GM12878 (cell line): ENCODE measurements at regions not wholly inside any gene's neighbourhood (a gene's known extent, or its start where the extent isn't known, plus 50 kb on each side); places are given as distances from the start of the nearest gene placed in this dataset.

ENCODE experiments used
- ATAC-seq: fragments of 200-7000 bp; cut with Tn5 transposase; 3 replicates; pipeline ENCODE4 v1.9.1; 2020; ENCODE audit warnings: mild to moderate bottlenecking, moderate library complexity
- BruUV-seq: library from RNA; stranded (reverse); fragments of 400-500 nt; replicated peaks from 2 replicates; lab custom pipeline; 2021; lab: Mats Ljungman, UMichigan
- CTCF ChIA-PET: fragments of 300-600 bp; sonication (Branson Sonifier 250); formaldehyde crosslinking; extraction: SDS; loops from one replicate; lab custom pipeline; 2021; ENCODE audit warnings: inconsistent platforms; lab: Yijun Ruan, JAX
- POLR2A ChIA-PET: fragments of 350-600 bp; formaldehyde crosslinking; extraction: SDS; loops from one replicate; lab custom pipeline; 2021; ENCODE audit warnings: inconsistent platforms; lab: Charles Lee
- RAD21 ChIA-PET: fragments of 300-600 bp; sonication (Branson Sonifier 250); formaldehyde crosslinking; loops from one replicate; lab custom pipeline; 2023; ENCODE audit warnings: antibody characterized with exemption; ENCODE audit not compliant: unreplicated experiment; lab: Charles Lee
- SMC1A ChIA-PET: fragments of 300-600 bp; sonication (Branson Sonifier 250); formaldehyde crosslinking; loops from one replicate; lab custom pipeline; 2023; ENCODE audit not compliant: unreplicated experiment, uncharacterized antibody; lab: Charles Lee
- DNase-seq: peaks from one replicate; pipeline ENCODE4 v3.0.0-alpha.2; 2011; ENCODE audit warnings: low read depth, low spot score
- FAIRE-seq: peaks from 3 replicates; lab custom pipeline; 2011; peaks lifted over from hg19 to GRCh38; lab: Jason Lieb, UNC
- H2AFZ ChIP-seq: 2 replicates; pipeline ENCODE4 v1.6.0; 2011; ENCODE audit warnings: low read depth, low read length, control low read depth; ENCODE audit not compliant: control insufficient read depth
- H3K27ac ChIP-seq: 2 replicates; pipeline ENCODE4 v1.5.1; 2011; ENCODE audit warnings: control low read depth; ENCODE audit not compliant: control insufficient read depth, insufficient read depth
- H3K27me3 ChIP-seq, 2 experiments: replicated peaks in 1 of 2; 2 replicates each; pipeline versions ENCODE4 v1.6.0 to v1.6.1; 2011; ENCODE audit warnings: low read length in 1 of 2; ENCODE audit not compliant: control insufficient read depth in 2 of 2, insufficient read depth in 2 of 2
- H3K36me3 ChIP-seq, 2 experiments: 2 replicates each; pipeline ENCODE4 v1.5.1; 2011; ENCODE audit warnings: low read length in 1 of 2; ENCODE audit not compliant: control insufficient read depth in 2 of 2, insufficient read depth in 2 of 2
- H3K4me1 ChIP-seq: 2 replicates; pipeline ENCODE4 v1.6.1; 2011; ENCODE audit warnings: mild to moderate bottlenecking, low read length, moderate library complexity, mixed read lengths; ENCODE audit not compliant: control insufficient read depth, insufficient read depth
- H3K4me2 ChIP-seq: 2 replicates; pipeline ENCODE4 v1.6.0; 2011; ENCODE audit warnings: control low read depth; ENCODE audit not compliant: control insufficient read depth, insufficient read depth
- H3K4me3 ChIP-seq: fragments of 200-600 bp; sonication (generic); 2 replicates; pipeline ENCODE4 v1.5.1; 2016
- H3K79me2 ChIP-seq: 2 replicates; pipeline ENCODE4 v1.6.0; 2011; ENCODE audit warnings: low read length; ENCODE audit not compliant: control insufficient read depth, insufficient read depth
- H3K9ac ChIP-seq: 2 replicates; pipeline ENCODE4 v1.8.0; 2011; ENCODE audit warnings: low read length, control low read depth, mixed read lengths; ENCODE audit not compliant: control insufficient read depth, insufficient read depth
- H3K9me3 ChIP-seq: replicated peaks from 3 replicates; pipeline ENCODE4 v1.5.1; 2011; ENCODE audit warnings: mild to moderate bottlenecking, low read length; ENCODE audit not compliant: control insufficient read depth, insufficient read depth
- H4K20me1 ChIP-seq: 2 replicates; pipeline ENCODE4 v1.6.0; 2011; ENCODE audit not compliant: control insufficient read depth, insufficient read depth
- ATF7 ChIP-seq: fragments of 450-650 bp; IDR thresholded peaks from 2 replicates; pipeline ENCODE4 v1.6.1; 2016; ENCODE audit warnings: low read depth, mild to moderate bottlenecking
- BMI1 ChIP-seq: fragments of 450-650 bp; IDR thresholded peaks from 2 replicates; pipeline ENCODE4 v1.6.1; 2016; ENCODE audit warnings: mild to moderate bottlenecking, moderate library complexity, borderline replicate concordance
- CBX3 ChIP-seq: fragments of 200-600 bp; sonication (generic); IDR thresholded peaks from 2 replicates; pipeline ENCODE4 v1.6.1; 2016; ENCODE audit warnings: low read depth, borderline replicate concordance
- CHD2 ChIP-seq: IDR thresholded peaks from 2 replicates; pipeline ENCODE4 v1.6.1; 2011; ENCODE audit warnings: low read depth, low read length, improper control_type of control experiment, borderline replicate concordance
- GATAD2B ChIP-seq: fragments of 450-650 bp; conservative IDR thresholded peaks from 2 replicates; pipeline ENCODE4 v1.6.1; 2017; ENCODE audit warnings: low read depth, mild to moderate bottlenecking, moderate library complexity
- IKZF1 ChIP-seq: fragments of 450-650 bp; conservative IDR thresholded peaks from 2 replicates; pipeline ENCODE4 v1.6.1; 2017; ENCODE audit warnings: antibody characterized with exemption, mild to moderate bottlenecking
- KAT2A ChIP-seq: conservative IDR thresholded peaks from 2 replicates; pipeline ENCODE4 v1.6.1; 2011; ENCODE audit warnings: low read depth, low read length; ENCODE audit not compliant: control insufficient read depth
- MEF2A ChIP-seq: IDR thresholded peaks from 2 replicates; pipeline ENCODE4 v1.6.1; 2011; ENCODE audit warnings: low read depth, mild to moderate bottlenecking, low read length, moderate library complexity; ENCODE audit not compliant: insufficient read depth
- RB1 ChIP-seq: fragments of 450-650 bp; formaldehyde crosslinking; IDR thresholded peaks from 2 replicates; pipeline ENCODE4 v1.6.1; 2017; ENCODE audit warnings: mild to moderate bottlenecking, borderline replicate concordance
- RUNX3 ChIP-seq: IDR thresholded peaks from 2 replicates; pipeline ENCODE4 v1.6.1; 2012; ENCODE audit warnings: low read length, inconsistent platforms
- SMARCA5 ChIP-seq: fragments of 450-650 bp; IDR thresholded peaks from 2 replicates; pipeline ENCODE4 v1.6.1; 2017; ENCODE audit warnings: mild to moderate bottlenecking
- SREBF1 ChIP-seq: IDR thresholded peaks from 2 replicates; pipeline ENCODE4 v1.6.1; 2012; ENCODE audit warnings: mild to moderate bottlenecking, low read length
- STAT1 ChIP-seq: fragments of 450-650 bp; conservative IDR thresholded peaks from 2 replicates; pipeline ENCODE4 v1.6.1; 2014; ENCODE audit warnings: antibody characterized with exemption, mild to moderate bottlenecking
- TAF1 ChIP-seq: IDR thresholded peaks from 2 replicates; pipeline ENCODE4 v1.6.1; 2011; ENCODE audit warnings: mild to moderate bottlenecking, low read depth, low read length, borderline replicate concordance
- WGBS: methylation state at CpG from one replicate; pipeline ENCODE4 v1.1.6; 2016; ENCODE audit warnings: low lambda C conversion rate; ENCODE audit not compliant: insufficient replicate concordance, insufficient coverage; ENCODE audit errors: missing lambda C conversion rate; 5-methylcytosine and 5-hydroxymethylcytosine counted together
- in situ Hi-C: fragments of 300-500 bp; cut with MboI; formaldehyde crosslinking; loops from 9 replicates; pipeline ENCODE4 v1.14.3; 2018; ENCODE audit warnings: mixed read lengths
- intact Hi-C: fragments of 100-400 bp; cut with micrococcal nuclease; formaldehyde crosslinking; loops from one replicate; pipeline ENCODE4 v1.14.2; 2022; ENCODE audit not compliant: unreplicated experiment
- TF ChIP-seq, protein P1 (sequence below): fragments of 450-650 bp; IDR thresholded peaks from 2 replicates; pipeline ENCODE4 v1.6.1; 2016; ENCODE audit warnings: mild to moderate bottlenecking
- TF ChIP-seq, protein P2 (sequence below): fragments of 450-650 bp; IDR thresholded peaks from 2 replicates; pipeline ENCODE4 v1.6.1; 2018; ENCODE audit warnings: borderline replicate concordance, mild to moderate bottlenecking; ENCODE audit not compliant: partially characterized antibody

DNA sequence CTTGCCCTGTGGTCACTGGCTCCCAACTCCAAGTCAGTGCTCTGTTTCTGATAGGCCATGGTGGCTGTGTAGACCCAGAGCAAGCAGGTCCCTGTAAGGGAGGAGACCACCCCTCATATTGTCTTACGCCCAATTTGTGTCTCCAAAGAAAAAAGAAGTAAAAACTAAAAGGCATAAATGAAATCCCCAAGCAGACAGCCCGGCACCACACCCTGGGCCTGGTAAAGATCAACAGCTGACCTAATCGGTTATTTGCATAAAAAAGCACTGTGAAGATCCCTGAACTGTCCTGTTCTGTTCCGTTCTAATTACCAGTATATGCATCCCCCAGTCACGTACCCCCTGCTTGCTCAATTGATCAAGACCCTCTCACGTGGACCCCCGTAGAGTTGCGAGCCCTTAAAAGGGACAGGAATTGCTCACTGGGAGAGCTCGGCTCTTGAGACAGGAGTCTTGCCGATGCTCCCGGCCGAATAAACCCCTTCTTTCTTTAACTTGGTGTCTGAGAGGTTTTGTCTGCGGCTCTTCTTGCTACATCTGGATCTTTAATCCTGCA lies 364.1 kb upstream of the HS6ST1 start:
- Histone ChIP-seq H3K79me2 (no peaks in the 10 kb centered on the region), H3K9me3 (no peaks in the 10 kb centered on the region), H3K36me3 (no peaks in the 10 kb centered on the region), H3K4me1 (no peaks in the 10 kb centered on the region), H2AFZ (no peak overlapping the region), H3K4me3 (no peak overlapping the region), H3K27ac (no peak overlapping the region), H3K9ac (no peak overlapping the region), H3K27me3 (no peaks in the 10 kb centered on the region), H4K20me1 (no peaks in the 10 kb centered on the region), H3K4me2 (no peak overlapping the region)
- ChIA-PET POLR2A (no interaction called here), CTCF (no interaction called here), SMC1A (no interaction called here), RAD21 (interaction anchor here (0.6 kb wide), 1 partner anchor 1064 kb away, joined by 3 read pairs; no protein-coding TSS in a partner anchor)
- in situ Hi-C loops (no loop called here), intact Hi-C loops (no loop called here)
- no TSS peak for BruUV-seq
- DNase-seq (no peak), FAIRE-seq (no peak), ATAC-seq (no peak)
- TF ChIP-seq, protein P1, sequence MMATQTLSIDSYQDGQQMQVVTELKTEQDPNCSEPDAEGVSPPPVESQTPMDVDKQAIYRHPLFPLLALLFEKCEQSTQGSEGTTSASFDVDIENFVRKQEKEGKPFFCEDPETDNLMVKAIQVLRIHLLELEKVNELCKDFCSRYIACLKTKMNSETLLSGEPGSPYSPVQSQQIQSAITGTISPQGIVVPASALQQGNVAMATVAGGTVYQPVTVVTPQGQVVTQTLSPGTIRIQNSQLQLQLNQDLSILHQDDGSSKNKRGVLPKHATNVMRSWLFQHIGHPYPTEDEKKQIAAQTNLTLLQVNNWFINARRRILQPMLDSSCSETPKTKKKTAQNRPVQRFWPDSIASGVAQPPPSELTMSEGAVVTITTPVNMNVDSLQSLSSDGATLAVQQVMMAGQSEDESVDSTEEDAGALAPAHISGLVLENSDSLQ: no peak
- TF ChIP-seq MEF2A (no peak), CHD2 (no peak), BMI1 (no peak), TAF1 (no peak), RB1 (no peak)
- 43% methylated on average over 13 of the region's 13 CpGs for WGBS

DNA sequence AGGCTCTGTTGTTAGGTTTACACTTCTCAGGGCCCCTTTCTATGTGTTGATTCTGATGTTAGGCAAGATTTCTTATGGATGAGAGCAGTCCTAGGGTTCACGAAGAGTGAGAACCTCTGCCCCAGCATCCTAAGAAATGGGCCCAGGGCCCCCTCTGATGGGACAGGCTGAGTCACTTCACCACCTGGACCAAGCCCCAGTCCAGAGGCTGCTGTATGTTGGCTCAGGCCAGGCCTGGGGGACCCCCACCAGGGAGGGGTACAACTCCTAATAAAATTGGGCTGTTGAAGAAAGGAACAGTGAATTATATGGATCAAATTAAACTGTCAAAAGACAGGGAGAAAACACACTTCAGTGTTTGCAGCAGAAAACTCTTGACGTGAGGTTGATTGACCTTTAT lies 365.9 kb upstream of the HS6ST1 start:
- Histone ChIP-seq H3K27me3 (no peaks in the 10 kb centered on the region), H3K4me3 (no peak overlapping the region), H4K20me1 (no peaks in the 10 kb centered on the region), H3K4me2 (no peak overlapping the region), H3K4me1 (no peaks in the 10 kb centered on the region), H2AFZ (no peak overlapping the region), H3K9ac (no peak overlapping the region), H3K9me3 (no peaks in the 10 kb centered on the region), H3K36me3 (no peaks in the 10 kb centered on the region), H3K79me2 (no peaks in the 10 kb centered on the region), H3K27ac (no peak overlapping the region)
- no peak for ATAC-seq
- no peak for DNase-seq
- no TSS peak for BruUV-seq
- intact Hi-C loops: no loop called here
- POLR2A ChIA-PET: no interaction called here
- CTCF ChIA-PET: no interaction called here
- RAD21 ChIA-PET: no interaction called here
- in situ Hi-C loops: no loop called here
- WGBS: 46% methylated on average over 2 of the region's 2 CpGs
- FAIRE-seq: no peak
- SMC1A ChIA-PET: no interaction called here
- no peak for TF ChIP-seq KAT2A
- TF ChIP-seq CBX3: no peak
- no peak for TF ChIP-seq STAT1
- no peak for TF ChIP-seq SMARCA5
- TF ChIP-seq RUNX3: no peak
- TF ChIP-seq, protein P2, sequence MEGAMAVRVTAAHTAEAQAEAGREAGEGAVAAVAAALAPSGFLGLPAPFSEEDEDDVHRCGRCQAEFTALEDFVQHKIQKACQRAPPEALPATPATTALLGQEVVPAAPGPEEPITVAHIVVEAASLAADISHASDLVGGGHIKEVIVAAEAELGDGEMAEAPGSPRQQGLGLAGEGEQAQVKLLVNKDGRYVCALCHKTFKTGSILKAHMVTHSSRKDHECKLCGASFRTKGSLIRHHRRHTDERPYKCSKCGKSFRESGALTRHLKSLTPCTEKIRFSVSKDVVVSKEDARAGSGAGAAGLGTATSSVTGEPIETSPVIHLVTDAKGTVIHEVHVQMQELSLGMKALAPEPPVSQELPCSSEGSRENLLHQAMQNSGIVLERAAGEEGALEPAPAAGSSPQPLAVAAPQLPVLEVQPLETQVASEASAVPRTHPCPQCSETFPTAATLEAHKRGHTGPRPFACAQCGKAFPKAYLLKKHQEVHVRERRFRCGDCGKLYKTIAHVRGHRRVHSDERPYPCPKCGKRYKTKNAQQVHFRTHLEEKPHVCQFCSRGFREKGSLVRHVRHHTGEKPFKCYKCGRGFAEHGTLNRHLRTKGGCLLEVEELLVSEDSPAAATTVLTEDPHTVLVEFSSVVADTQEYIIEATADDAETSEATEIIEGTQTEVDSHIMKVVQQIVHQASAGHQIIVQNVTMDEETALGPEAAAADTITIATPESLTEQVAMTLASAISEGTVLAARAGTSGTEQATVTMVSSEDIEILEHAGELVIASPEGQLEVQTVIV: no peak
- TF ChIP-seq SREBF1: no peak
- TF ChIP-seq IKZF1: no peak
- no peak for TF ChIP-seq ATF7
- TF ChIP-seq GATAD2B: no peak
